ENCODE measurements at regions not wholly inside any gene's neighbourhood (a gene's known extent, or its start where the extent isn't known, plus 50 kb on each side); places are given as distances from the start of the nearest gene placed in this dataset.

DNA sequence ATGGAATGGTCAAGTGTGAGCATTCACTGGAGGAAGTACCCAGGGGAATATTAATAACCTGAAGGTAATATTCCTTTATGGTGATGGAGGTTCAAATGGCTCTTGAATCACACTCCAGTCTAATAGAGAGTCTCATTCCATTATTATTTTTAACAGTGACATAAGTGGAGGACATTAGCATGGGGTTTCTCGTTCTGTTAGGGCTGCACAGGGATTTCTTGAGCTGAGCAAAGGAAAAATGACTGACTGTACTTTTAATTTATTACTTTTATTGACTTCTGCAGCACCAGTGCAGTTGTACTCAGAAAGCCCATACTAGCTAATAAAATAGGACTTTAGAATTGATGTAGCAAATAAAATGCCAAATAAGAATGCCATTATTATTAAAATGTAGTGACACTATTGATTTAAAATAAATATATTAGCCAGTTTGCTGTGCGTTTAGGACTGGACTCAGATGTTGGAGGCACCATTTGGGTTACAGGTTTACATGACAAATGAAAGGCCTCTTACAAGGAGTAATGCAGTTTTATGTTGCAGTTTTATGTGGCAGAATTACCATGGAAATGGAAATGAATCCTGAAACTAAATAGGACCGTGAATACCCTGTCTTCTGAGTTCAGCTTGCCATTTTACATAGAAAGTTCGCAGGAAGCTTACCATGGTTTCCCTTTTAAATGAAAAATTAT is 705.1 kb upstream of the GRM7 start:
- DNase-seq (ENCODE audit: low read depth in 1 of 2, low spot score in 1 of 2), result no peak

DNA sequence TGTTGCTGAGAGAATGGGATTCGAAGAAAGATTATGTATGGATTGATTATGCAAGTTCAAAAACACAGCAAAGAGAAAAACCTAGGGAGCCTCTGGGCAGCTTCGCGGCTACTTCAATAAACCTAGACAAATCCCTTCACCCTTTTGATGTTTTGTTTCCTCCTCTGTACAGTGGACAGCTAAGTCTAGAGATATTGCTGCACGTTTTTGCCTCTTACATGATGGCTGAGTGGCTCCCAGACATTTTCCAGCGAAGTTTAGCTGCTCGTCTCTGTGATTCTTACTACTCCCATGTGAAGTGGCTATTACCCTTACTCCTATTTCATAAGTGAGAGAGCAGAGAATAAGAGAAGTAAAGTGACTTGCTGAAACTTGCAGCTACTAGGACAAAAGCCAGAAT is 695.0 kb upstream of the GRM7 start:
- no peak for DNase-seq (ENCODE audit: low read depth in 1 of 2, low spot score in 1 of 2)

DNA sequence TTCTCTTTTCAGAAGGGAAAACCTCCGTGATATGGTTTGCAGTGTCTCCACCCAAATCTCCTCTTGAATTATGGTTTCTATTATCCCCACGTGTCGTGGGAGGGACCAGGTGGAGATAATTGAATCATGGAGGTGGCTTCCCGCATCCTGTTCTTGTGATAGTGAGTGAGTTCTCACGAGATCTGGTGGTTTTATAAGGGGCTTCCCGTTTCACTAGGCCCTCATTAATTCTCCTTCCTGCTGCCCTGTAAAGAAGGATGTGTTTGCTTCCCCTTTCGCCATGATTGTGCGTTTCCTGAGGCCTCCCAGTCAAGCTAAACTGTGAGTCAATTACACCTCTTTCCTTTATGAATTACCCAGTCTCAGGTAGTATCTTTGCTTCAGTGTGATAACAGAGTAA is 692.7 kb upstream of the GRM7 start:
- no peak for DNase-seq (ENCODE audit: low read depth in 1 of 2, low spot score in 1 of 2)

DNA sequence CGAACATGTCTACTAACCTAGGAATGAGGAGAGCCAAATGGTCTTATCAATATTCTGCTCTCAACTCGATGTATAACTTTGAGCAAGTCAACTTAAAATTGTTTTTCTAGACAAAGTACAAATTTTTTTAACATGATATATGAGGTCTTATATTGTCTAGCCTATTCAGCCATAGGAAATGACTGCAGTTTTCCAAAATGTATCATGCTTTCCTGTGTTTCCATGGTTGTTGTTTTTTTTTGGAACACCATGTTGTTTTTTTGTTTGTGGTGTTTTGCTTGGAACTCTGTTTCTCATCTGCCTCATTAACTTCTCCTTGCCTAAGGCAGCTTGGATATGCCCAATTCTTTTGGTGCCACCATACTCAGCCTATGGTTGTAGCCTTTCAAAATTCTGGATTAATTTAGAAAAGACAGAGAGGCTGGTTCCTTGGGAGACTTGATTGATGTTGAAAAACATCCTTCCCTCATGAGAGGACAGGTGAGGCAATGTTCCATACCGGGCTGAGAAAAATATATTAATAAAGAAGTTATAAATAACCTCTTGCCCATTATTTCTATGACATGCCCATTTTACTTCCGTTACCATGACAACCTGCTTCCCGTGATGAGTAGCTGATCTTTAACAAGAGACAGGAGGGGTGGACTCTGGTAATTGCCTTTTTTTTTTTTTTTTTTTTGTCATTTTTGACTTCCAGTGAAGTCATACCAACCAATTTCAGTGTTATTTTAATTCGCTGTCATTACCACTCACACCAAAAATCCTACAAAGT is 687.9 kb upstream of the GRM7 start:
- no peak for DNase-seq (ENCODE audit: low read depth in 1 of 2, low spot score in 1 of 2)

DNA sequence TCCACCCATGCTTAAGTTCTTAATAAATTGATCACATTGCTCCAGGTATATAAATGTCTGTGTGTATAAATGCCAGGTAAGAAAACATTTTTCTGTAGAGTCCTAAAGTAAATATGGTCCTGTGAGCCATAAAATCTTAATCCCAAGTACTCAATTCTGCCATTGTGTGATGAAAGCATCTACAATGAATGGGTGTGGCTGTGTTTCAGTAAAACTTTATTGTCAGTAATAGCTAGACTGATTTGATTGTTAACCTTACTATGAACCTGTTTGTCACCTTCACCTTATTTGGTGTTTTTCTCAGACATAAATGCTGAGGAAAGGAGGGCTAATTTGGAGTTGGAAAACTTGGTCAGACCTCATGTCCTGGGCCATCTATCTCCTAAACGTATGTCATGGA is 683.5 kb upstream of the GRM7 start:
- DNase-seq (ENCODE audit: low read depth in 1 of 2, low spot score in 1 of 2), result no peak

DNA sequence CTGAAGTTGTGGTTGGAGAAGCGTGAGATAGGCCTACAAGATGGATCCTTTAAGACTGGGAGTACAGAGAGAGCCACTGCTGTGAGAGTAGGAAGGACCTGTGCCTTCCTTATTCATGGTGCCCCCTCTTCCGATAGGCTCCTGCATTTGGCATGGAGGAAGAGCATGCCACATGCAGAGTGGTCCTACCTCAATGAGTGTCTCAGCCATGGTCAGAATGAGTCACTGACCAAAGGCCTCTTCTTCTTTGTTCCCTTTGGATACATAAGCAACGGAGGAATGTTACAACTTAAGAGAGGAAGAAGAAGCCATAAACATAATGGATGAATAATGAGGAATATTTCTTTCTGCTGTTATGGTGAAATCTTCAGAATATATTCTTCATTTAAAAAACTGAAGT is 681.2 kb upstream of the GRM7 start:
- no peak for DNase-seq (ENCODE audit: low read depth in 1 of 2, low spot score in 1 of 2)

DNA sequence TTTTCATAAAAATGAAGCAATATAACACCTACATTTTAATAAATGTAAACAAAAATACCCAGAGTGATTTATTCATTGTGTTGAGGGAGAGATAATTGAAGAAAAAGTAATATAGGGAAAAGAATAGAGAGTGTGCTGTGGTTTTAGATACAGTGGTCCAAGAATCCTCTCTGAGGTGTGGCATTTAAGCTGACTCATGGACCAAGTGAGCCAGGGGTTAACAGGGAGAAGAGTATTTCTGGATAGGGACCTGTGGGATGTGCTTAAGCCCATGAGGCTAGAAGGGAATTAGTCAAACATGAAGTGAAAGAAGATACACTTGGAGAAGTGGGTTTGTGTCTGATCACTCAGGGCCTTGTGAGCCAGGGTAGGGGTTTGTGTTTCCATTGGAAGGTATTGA is 680.7 kb upstream of the GRM7 start:
- DNase-seq (ENCODE audit: low read depth in 1 of 2, low spot score in 1 of 2), result no peak

DNA sequence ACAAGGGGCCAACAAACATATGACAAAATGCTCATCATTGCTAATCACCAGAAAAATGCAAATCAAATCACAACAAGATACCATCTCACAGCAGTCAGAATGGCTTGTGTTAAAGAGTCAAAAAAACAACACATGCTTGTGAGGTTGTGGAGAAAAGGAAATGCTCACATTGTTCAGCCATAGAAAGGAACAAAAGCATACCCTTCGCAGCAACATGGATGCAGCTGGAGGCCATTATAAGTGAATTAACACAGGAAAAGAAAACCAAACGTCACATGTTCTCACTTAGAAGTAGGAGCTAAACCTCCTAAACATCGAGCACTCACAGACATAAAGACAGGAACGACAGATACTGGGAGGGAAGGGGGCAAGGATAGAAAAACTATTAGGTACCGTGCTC is 678.4 kb upstream of the GRM7 start:
- DNase-seq (ENCODE audit: low read depth in 1 of 2, low spot score in 1 of 2), result no peak

DNA sequence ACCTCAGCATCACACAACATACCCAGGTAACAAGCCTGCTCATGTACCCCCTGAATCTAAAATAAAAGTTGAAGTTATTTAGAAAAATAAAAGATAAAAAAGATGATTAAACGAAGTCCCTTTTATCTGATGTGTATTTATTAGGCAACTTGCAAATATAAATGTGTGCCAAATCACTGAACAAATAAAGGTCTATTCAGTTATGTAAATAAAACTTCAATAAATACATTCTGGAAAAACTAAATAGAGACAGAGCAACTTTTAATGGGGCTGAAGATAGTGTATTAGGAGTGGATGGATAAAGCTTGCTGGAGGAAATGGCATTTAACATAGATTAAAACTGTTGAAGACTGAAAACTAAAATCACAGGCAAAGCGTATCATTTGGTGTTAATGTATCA is 678.0 kb upstream of the GRM7 start:
- DNase-seq (ENCODE audit: low read depth in 1 of 2, low spot score in 1 of 2), result no peak

DNA sequence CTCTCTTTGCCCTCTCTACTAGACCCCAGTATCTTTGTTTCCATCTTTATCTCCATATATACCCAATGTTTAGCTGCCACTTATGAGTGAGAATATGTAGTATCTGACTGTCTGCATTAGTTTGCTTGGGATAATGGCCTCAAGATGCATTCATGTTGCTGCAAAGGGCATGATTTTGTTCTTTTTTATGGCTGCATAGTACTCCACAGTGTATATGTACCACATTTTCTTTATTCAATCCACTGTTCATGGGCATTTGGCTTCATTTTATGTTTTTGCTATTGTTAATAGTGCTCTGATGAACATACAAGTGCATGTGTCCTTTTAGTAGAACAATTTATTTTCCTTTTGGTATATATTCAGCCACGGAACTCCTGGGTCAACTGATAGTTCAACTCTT is 671.5 kb upstream of the GRM7 start:
- DNase-seq (ENCODE audit: low read depth in 1 of 2, low spot score in 1 of 2), result no peak

DNA sequence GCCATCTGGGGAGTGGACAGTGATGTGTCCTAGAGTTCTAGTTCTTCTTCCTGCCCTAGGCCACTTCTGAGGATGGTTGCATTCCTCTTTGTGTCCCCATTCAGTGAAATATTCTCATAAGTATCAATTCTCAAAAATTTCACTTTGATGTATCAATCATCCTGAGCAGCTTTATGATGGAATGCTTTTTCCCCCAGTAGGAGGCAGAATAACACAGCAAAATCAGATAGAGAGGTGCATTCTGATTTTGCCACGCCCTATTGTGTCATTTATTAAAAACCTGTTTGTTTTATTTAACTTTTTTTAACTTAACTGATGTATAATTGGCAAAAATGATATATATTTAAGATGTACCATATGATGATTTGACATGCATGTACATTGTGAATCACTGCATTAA is 656.0 kb upstream of the GRM7 start:
- no peak for DNase-seq (ENCODE audit: low read depth in 1 of 2, low spot score in 1 of 2)

DNA sequence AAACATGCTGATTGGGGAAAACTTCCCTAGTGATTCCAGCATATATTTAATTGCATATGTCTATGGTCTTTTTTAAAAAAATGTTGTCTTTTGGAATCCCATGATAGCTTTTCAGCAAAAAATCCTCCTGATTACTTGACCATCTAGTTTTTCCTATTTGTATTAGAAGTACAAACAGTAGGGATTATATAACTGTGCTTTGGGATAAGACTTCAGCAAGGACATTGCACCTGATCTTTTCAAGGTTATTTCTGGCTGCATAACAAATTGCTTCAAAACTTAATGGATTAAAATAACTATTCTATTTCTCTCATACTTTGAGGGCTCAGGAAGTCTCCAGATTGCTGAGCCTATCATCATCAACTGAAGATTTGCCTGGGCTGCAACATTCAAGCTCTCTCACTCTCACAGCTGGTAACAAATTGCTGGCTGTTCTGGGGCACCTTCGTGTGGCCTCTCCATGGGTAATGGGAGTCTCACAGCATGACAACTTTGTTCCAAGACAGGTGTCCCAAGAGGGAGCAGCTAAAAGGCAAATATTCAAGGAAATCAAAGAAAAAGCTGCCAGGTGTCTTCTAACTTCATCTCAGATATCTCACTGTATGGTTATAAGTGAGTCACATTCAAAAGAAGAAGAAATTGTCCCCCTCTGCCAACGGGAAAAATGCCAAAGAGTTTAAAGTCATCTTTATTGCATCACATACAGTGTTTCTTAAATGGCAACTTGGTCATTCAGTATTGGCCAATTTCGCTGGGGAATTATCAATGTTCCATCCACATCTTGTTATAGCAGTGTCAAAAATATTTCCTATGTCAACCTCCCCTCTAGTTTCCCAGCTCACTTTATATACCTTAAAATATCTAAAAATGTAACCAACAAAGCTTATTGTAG is 644.5 kb upstream of the GRM7 start:
- DNase-seq (ENCODE audit: low read depth in 1 of 2, low spot score in 1 of 2), result no peak

DNA sequence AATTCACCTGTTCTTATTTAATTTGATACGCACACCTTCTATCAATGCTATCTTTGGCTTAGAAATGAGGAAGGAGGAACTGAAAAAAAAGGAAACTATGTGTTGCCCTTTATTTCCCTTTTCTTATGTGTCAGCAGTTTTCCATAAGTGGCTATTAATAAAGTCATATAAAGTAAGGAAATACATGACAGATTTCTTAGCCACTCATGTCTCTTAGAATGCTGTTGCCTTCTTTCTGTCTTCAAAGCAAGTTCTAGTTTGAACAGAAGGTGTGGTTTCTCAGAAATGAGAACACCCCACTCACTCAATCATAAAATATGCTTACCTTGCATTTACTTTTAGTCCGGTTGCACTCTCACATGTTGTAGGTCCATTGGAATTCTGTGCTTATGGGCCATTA is 640.5 kb upstream of the GRM7 start:
- DNase-seq (ENCODE audit: low read depth in 1 of 2, low spot score in 1 of 2), result no peak

DNA sequence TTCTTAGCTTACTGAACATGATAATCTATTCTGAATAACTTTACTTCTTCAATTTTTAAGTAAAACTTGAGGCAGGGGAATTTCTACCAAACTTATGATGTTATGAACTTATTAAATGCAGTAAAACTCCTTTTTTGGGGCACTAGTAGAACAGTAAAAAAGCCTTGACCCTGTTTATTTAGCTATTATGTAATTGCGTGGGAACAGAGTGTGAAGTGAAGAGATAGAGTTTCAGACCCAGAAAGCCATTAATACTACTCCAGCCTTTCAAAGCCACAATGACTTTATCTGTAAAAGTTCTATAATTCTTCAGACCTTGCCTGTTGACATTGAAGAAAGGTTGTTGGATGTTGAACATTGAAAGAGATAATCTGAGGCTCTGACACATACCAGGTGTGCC is 638.8 kb upstream of the GRM7 start:
- no peak for DNase-seq (ENCODE audit: low read depth in 1 of 2, low spot score in 1 of 2)

DNA sequence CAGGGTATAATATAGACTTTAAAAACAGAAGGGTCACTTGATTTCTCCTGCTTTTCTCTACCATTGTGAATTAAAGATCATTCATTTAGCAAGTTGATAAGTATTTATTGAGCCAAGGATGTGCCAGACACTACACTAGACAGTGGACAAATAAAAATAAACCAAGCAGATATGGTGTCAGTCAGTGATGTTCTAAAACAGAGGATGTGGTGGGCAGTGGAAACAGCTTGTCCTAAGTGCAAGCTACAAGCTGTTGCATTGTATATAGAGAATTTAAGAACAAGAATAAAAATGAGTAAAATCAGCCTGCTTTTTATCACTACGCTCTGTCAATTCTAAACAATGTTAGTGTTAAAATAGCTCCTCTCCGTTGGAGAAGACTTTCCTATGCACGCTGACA is 637.3 kb upstream of the GRM7 start:
- no peak for DNase-seq (ENCODE audit: low read depth in 1 of 2, low spot score in 1 of 2)

DNA sequence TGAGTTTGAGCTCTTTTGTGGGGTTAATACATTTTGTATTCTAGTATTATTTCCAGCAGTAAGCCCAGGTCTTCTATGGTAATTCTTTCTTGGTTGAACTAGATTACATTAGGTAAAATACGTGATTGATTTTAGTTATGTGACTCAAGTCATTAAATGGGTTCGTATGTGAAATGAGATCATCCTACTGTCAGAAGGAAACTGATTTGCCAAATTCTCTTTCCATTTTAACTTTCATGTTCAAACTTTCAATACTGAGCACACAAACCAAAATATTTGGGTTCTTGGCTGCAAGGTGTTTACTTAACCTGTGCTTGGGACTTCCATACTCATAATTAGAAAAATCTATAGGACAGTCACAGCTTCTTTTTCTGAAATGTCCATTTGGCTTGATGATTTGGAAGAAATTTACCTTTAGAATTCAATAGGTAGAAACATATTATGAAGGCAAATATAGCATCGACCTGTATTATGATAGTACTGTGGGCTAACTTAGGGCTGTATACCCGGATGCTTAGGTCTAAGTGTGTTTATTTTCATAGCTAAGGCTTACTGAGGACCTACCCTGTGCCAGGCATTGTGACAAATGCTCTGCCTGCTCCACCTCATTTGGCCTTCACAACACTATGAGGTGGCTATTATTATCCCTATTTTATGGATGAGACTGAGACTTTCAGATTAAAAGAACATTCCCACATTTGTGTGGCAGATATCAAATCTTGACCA is 631.8 kb upstream of the GRM7 start:
- DNase-seq (ENCODE audit: low read depth in 1 of 2, low spot score in 1 of 2), result no peak

DNA sequence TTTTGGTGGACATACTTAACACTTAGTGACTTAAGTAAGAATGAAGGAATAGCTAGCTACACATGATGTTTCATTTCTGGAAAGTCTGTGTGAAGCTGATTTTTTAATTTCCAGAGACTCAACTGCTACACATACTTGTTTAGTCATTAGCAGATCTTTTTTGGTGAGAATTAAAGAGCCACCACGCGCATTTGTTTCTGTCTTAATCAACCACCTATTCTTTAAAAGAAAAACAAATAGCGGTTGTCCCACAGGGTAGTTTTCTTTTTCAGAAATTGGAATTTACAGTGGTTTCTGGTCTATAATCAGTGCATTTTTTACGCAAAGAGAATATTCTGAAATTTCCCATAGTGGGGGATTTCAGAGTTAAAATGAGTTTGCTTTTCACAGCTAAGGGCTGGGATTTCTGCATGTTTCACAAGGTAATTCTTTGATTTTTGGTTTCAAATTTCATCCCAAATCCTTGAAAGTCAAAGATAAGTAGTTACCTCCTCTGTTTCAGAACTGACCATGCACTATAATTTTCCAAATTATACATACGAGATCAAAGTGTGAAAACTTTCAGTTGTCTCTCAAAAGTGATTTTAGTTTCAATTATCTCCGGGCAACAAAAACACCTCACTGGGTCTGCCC is 631.0 kb upstream of the GRM7 start:
- no peak for DNase-seq (ENCODE audit: low read depth in 1 of 2, low spot score in 1 of 2)

DNA sequence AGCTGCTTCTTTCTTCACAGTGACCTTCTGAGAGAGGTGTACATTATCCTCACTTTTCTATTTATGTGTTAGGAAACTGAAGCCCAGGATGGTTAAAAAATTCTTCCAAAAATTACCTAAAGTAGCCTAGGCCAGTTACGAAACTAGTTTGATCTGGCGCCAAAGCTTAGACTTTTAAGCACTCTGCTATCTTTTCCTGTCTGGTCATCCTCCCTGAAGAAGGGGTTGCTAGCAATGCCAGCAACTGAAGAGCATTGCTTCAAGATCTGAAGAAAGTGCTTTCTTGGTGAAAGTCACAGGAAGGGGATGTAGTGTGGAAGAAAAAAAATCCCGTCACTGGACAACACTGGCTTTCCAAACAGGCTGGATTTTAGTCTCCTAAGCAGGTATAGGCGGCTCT is 618.8 kb upstream of the GRM7 start:
- DNase-seq (ENCODE audit: low read depth in 1 of 2, low spot score in 1 of 2), result no peak

DNA sequence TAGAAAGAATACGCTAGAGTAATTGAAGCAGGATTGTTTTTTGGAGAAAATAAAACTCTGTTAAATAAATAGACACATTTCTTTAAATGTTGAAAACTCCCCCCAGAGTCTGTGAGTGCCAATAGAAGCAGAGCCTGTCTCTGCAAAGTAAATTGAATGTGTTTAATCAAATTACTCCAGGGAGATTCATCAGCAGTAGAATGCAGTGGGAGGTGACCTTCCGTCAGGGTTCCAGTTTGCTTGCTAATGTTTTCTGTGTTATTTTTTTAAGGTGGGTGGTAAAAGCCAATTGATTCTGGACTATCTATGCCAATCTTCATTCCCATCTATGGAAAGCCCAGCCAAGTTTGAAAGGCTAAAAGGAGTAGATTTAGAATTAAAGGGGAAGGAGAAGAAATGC is 612.4 kb upstream of the GRM7 start:
- no peak for DNase-seq (ENCODE audit: low read depth in 1 of 2, low spot score in 1 of 2)

DNA sequence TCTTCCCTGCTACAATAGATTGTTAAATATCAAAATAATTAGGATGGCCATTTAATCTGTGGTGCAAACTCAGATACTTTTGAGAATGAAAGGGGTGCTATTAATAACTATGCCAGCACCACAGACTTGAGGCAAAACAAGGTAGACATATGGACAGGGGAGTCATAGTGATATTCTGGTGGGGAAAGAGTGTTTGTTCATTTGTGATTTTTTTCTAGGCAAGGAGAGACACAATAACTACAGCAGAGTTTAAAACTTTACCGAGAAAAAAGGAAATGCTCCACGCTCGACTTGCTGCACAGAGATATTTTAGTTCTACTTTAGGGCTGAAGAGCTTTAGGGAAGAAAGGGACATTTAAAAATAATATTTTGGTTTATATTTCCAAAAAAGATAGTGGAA is 611.2 kb upstream of the GRM7 start:
- DNase-seq (ENCODE audit: low read depth in 1 of 2, low spot score in 1 of 2), result no peak

DNA sequence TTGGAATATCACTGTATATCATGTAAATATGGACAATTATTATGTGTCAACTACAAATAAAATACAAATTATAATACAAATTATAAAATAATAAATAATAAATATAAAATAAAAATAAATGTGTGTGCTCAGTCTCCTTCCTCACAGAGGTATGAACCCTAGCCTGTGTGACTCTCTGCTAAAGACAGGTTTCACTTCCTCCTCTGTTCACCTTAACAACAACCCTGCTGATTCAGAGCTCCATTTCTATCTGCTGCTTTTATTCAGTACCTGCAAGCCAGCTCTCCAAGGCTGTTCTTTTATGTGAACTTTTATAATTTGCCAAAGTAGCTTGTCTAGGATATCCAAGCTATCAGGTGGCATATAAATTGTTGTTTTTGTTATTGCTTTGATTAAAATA is 610.7 kb upstream of the GRM7 start:
- DNase-seq (ENCODE audit: low read depth in 1 of 2, low spot score in 1 of 2), result no peak

Data from activated T-helper 1 cell treated with anti-CD3 and anti-CD28 coated beads, Interleukin-2, amount 50 U/mL, for 16 hours (primary cell).